HG03095 (cell line): ENCODE measurements at regions not wholly inside any gene's neighbourhood (a gene's known extent, or its start where the extent isn't known, plus 50 kb on each side); places are given as distances from the start of the nearest gene placed in this dataset.
A peak's percentile ranks its signal among the peaks of the same experiment; 100 is the strongest.
"Not testable (repeated sequence)": the region's sequence is repeated elsewhere in the genome, so short reads cannot be mapped to it uniquely, and the experiment has no call there.

Source experiments
- ATAC-seq: cut with Tn5 transposase; IDR thresholded peaks from one replicate; pipeline ENCODE4 v1.9.1; 2021; ENCODE audit warnings: moderate library complexity; ENCODE audit not compliant: unreplicated experiment

DNA sequence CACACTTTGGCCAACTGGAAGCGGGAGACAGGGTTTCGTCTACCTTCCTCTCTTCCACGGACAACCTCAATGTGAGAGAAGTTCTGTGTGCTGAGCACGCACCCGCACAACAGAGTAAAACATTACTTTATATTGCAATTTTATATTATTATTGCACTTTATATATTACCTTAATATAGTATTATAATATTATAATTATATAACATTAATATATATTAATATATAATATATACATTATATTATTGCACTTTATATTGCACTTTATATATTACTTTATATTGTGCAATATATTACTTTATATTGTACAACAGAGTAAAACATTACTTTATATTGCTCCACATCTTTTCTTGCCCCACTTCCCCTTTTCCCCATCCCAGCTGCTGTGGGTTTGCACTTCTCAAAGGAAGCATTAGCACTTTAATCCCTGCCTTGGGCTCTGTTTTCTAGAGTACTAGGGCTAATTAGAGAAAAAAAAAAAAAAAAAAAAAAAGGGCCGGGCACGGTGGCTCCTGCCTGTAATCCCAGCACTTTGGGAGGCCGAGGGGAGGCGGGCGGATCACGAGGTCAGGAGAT, 76.4 kb upstream of the SLC4A7 start:
- no peak for ATAC-seq

DNA sequence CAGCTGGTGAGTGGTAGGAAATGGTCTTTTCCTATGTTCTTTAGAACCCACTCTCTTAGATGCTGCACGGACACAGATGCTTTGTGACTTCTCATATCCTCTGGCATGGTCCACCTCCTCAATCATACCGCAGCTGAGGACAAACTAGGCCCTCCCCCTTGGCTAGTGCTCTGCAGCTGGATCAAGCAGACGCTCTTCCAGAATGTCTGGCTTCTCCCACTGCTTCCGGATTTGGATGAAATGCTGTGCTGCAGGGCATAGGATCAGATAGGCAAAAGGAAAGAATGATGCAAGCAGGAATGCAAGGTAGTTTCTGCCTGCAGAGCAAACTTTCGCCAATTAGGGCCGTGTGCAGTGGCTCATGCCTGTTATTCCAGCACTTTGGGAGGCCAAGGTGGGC, 75.7 kb upstream of the SLC4A7 start:
- no peak for ATAC-seq

GRCh38 chr3:27559381-27559780, 75.2 kb upstream of the SLC4A7 start:
- no peak for ATAC-seq

DNA sequence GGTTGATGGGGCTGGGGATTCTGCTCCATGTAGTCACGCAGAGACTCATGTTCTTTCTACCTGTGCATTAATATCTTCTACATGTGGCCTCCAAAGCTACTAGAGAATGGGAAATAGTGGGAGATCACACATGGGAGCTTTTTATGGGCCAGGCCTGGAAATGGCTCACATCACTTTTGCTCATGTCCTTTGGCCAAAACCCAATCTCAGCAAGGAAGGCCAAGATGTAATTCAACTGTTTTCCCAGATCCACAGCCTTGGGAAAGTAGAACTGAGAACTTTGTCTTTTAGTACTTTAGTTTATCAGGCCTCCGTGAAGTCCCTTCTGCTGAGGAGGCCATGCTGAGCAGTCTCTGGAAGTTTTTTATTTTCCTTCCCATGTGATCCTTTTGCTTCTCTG, 73.2 kb upstream of the SLC4A7 start:
- no peak for ATAC-seq

GRCh38 chr3:27556887-27557286, 72.7 kb upstream of the SLC4A7 start:
- ATAC-seq, result no peak

- ATAC-seq, result no peak
These were observed 70.5 kb upstream of the SLC4A7 start for GRCh38 chr3:27554706-27555105.

GRCh38 chr3:27553886-27554540, 69.8 kb upstream of the SLC4A7 start:
- ATAC-seq, result no peak

GRCh38 chr3:27552708-27553107, 68.5 kb upstream of the SLC4A7 start:
- ATAC-seq, result not testable (repeated sequence)

DNA sequence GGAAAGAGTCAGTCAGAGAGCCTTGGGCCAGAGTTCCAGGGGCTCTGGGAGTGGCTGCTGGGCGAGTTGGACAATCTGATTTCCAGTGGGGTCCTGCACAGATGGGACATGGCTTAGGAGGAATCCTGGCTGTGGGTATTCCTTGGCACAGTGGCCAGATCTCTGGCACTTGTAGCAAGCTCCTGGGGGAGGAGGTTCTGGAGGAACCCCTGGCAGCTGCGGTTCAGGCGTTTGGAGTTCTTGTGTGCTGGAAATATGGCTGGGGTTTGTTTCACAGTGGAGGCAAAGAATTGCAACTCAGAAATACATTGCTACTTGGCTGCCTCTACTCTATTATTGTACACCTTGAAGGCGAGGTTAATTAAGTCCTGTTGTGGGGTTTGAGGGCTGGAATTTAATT, 67.2 kb upstream of the SLC4A7 start:
- not testable (repeated sequence) for ATAC-seq

- ATAC-seq, result no peak
These were observed 60.9 kb upstream of the SLC4A7 start for GRCh38 chr3:27545061-27545460.

GRCh38 chr3:27544372-27544865, 60.2 kb upstream of the SLC4A7 start:
- ATAC-seq, result no peak

DNA sequence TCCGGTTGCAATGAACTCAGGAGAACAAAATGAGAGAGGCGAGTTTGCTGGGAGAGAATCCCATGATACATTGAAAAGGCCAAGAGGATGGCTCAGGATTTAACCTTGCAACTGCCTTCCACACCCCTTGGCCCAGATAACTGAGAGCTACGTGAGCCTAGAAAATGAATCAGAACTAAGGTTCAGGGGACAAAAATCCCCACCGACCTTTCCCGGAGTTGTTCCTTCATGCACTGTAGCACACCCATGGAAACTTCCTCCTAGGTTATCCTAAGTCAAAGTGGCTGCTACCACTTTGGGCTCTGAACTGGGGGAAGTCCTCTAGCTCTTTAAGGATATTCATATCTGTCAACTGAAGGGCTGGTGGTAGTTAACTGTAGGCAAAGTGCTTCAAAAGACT, 58.3 kb upstream of the SLC4A7 start:
- no peak for ATAC-seq

DNA sequence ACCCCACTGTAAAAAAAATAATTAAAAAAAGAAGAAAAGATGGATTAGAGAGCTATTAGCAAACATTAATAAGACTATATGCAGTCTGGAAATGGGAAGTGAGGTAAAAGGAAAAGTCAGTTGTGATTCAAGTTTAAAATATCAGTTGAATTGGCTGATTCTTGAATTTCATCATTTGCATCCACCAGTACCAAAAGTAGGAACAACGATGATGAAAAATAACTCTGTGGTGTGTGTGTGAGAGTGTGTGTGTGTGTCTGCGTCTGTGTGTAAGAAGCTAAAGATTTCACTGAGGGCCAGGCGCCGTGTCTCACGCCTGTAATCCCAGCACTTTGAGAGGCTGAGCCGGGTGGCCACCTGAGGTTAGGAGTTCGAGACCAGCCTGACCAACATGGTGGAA, 56.0 kb upstream of the SLC4A7 start:
- no peak for ATAC-seq

- ATAC-seq, result no peak
These were observed 52.3 kb upstream of the SLC4A7 start for GRCh38 chr3:27536491-27536890.

GRCh38 chr3:27535809-27536392, 51.7 kb upstream of the SLC4A7 start:
- no peak for ATAC-seq

DNA sequence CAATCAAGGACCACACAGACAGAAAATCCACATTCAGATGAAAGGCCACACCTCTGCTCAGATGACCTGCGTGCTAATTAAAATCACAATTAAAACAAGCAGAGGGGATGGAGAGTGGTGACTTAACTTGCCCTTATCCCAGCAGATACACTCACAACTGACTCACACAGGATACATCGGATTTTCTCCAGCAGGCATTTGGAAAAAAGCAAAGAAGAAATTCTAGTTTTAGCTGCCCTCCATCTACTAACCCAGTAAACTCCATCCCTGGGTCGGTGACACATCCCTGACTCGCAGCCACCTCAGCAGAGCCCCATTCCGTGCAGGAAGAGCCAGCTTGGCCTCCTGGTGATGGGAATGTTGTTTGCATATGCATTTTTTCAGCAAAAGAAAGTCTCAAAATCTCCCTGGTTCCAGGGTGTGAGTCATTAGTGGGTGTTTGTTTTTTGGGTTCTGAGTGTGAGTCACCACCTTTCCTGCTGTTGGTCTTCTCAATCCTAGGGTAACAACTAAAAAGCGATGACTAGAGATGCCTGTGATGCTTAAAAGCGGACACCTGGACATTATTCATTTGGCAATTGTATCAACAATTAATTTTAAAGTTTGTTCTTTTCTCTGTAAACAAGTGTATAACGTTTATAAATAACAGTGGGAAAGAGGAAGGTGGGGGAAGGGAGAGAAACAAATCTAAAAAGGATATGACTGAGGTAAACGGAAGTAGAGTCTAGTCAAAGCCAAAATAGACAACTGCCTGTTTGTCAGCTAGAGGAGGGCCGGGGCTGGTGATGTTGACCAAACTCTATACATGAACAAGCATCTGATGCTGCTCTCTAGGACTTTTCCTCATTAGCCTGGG, 49.8 kb upstream of the SLC4A7 start:
- peak; percentile 63 for ATAC-seq
